H7 (cell line): ENCODE measurements at regions not wholly inside any gene's neighbourhood (a gene's known extent, or its start where the extent isn't known, plus 50 kb on each side); places are given as distances from the start of the nearest gene placed in this dataset.
"Not testable (repeated sequence)": the region's sequence is repeated elsewhere in the genome, so short reads cannot be mapped to it uniquely, and the experiment has no call there.

ENCODE experiments used
- DNase-seq: peaks from one replicate; pipeline ENCODE4 v3.0.0; 2012
- H3K27me3 ChIP-seq: 2 replicates; pipeline ENCODE4 v1.6.0; 2011; ENCODE audit warnings: mild to moderate bottlenecking, low read length; ENCODE audit not compliant: control insufficient read depth, insufficient read depth
- H3K36me3 ChIP-seq: replicated peaks from 2 replicates; pipeline ENCODE4 v1.5.1; 2011; ENCODE audit warnings: low read length; ENCODE audit not compliant: control insufficient read depth, insufficient read depth
- H3K4me3 ChIP-seq: 2 replicates; pipeline ENCODE4 v1.5.1; 2011; ENCODE audit warnings: low read depth, mild to moderate bottlenecking, control low read depth, low read length, moderate library complexity; ENCODE audit not compliant: insufficient read depth

GRCh38 chr2:210818473-210818872, 262.1 kb downstream of the CPS1 start:
- Histone ChIP-seq H3K27me3 (no peaks in the 10 kb centered on the region), H3K4me3 (no peak overlapping the region), H3K36me3 (no peaks in the 10 kb centered on the region)
- no peak for DNase-seq

- Histone ChIP-seq H3K4me3 (no peak overlapping the region), H3K36me3 (no peaks in the 10 kb centered on the region), H3K27me3 (no peaks in the 10 kb centered on the region)
- DNase-seq, result no peak
These were observed 277.0 kb downstream of the CPS1 start for GRCh38 chr2:210833403-210833802.

DNA sequence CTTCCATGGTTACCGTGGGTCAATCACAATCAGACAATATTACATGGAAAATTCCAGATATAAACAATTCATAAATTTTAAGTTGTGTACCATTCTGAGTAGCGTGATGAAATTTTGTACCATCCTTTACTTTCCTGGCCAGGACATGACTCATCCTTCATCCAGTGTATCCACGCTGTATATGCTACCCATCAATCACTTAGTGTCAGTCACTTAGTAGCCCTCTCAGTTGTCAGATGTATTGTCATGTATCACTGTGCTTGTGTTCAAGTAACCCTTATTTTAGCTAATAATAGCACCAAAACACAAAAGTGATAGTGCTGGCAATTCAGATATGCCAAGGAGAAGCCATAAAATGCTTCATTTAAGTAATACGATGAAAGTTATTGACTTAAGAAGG, 282.6 kb downstream of the CPS1 start:
- H3K36me3 ChIP-seq, result no peaks in the 10 kb centered on the region
- no peak overlapping the region for H3K4me3 ChIP-seq
- no peak for DNase-seq
- H3K27me3 ChIP-seq, result no peaks in the 10 kb centered on the region

DNA sequence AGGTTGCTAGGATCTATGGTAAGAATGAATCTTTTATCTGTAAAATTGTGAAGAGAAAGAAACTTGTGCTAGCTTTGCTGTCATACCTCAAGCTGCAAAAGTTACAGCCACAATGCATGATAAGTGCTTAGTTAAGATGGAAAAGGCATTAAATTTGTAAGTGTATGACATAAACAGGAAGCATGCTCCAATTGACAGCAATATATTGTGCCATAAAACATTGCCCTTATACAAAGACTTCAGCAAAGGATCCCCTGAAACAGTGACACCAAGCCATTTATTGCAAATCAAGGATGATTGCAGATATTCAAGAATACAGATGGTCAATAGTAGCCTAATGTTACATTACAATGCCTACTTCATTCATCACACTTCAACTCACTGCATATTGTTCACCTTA, 283.1 kb downstream of the CPS1 start:
- no peak for DNase-seq
- H3K27me3 ChIP-seq, result no peaks in the 10 kb centered on the region
- H3K36me3 ChIP-seq, result no peaks in the 10 kb centered on the region
- H3K4me3 ChIP-seq, result no peak overlapping the region

DNA sequence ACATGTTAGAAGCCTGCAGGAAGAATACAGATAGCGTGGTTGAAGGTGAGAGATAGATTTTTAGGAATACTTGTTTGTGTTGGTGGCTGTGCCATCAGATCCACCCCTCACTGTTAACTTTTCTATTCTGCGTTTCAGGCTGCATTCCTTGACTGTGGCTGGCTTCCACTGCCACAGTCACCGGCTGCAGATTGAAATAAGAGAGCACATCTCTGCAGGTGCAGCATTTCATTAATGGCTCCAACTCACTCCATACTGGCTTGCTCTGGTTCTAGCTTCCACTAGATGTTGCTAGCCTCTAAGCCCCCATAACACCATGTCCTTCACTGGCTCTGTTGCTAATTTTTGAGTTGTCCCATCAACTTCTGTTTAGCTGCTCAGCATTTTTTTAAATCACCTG, 286.5 kb downstream of the CPS1 start:
- Histone ChIP-seq H3K4me3 (no peak overlapping the region), H3K36me3 (no peaks in the 10 kb centered on the region)
- no peak for DNase-seq

DNA sequence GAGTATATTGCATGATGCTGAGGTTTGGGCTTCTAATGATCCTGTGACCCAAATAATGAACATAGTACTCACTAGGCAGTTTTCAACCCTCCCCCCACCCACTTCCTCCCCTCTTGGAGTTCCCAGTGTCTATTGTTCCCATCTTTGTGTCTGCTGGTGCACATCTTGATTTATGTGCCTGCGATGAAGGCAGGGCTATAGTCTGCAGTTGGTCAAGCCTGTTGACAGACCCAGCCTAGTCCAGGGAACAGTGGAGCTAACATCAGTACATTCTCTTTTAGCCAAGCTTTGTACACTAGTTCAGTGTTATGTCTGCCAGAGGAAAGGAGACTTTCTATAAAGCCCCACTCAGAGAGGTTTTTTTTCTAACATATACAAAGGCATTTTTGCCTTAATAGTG, 287.6 kb downstream of the CPS1 start:
- no peak for DNase-seq
- H3K36me3 ChIP-seq, result no peaks in the 10 kb centered on the region

More for the DNA sequence above, 286.5 kb downstream of the CPS1 start:
- no peaks in the 10 kb centered on the region for H3K27me3 ChIP-seq

DNA sequence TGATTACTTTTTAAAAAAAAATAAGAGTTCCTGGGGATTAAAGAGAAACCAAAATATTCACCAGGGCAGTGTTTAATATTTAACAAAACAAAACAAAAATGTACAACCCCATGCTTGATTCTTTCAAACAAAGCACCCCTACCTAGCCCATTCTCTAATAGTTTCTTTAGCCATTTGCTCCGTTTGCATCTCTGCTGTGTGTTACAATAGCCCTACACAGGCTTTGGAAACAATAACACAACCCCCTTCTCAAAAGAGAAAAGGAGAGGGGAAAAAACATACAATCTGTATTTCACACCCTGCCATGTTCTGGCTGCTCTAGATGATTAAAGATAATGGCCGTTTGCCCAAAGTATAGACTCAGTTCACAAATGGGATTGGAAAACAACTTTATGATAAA, 302.9 kb downstream of the CPS1 start:
- DNase-seq, result no peak
- Histone ChIP-seq H3K27me3 (no peaks in the 10 kb centered on the region), H3K36me3 (no peaks in the 10 kb centered on the region), H3K4me3 (no peak overlapping the region)

More for the DNA sequence above, 287.6 kb downstream of the CPS1 start:
- no peak overlapping the region for H3K4me3 ChIP-seq
- no peaks in the 10 kb centered on the region for H3K27me3 ChIP-seq

DNA sequence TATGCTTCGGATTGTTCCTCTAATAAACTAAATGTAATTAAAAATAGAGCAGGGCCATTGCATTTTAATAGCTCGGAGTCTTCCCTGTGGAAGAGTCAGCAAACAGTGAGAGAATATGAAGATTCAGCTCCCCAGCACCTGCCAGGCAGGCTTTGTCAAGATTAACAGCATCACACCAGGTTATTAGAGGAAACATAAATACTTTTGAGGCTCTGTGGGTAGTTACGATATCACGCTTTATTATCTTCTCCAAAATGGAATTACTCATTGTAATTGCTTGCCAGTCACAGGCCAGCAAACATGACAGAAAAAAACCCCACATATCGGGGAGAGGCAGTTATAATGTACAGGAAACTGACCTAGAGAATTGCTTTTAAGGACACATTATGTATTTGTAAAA, 303.9 kb downstream of the CPS1 start:
- no peaks in the 10 kb centered on the region for H3K36me3 ChIP-seq
- no peaks in the 10 kb centered on the region for H3K27me3 ChIP-seq

DNA sequence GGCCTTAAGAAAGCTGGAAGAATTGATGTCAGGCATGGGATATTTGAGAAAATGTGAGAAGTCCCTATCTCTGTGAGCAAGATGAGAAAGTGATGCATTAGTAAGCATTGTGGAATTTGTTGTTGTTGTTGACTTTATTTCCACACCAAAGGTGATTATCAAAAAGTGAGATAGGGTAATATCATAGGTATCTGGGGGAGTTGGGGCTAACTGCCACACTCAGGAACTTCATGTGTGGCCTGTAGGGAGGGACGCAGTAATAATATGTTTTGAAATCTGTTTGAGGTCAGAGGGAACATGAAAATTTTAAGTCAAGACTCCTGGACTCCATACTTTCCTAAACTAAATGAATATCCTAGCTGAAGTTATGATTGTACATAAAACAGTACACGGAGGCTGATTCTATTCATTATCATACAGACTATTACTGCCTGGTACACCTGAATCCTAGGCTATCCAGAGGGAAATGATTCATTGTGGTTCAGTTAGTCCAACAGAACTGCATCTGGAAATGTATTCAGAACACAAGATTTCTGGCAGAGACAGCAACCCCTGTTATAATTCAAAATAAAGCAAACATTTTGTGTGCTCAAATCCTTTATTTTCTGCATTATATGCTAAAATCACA, 304.8 kb downstream of the CPS1 start:
- no peak for DNase-seq
- Histone ChIP-seq H3K4me3 (no peak overlapping the region), H3K36me3 (no peaks in the 10 kb centered on the region)

More for the DNA sequence above, 303.9 kb downstream of the CPS1 start:
- no peak overlapping the region for H3K4me3 ChIP-seq
- no peak for DNase-seq

GRCh38 chr2:210862283-210863065, 306.1 kb downstream of the CPS1 start:
- Histone ChIP-seq H3K27me3 (no peaks in the 10 kb centered on the region), H3K4me3 (no peak overlapping the region), H3K36me3 (no peaks in the 10 kb centered on the region)
- no peak for DNase-seq

More for the DNA sequence above, 304.8 kb downstream of the CPS1 start:
- H3K27me3 ChIP-seq, result no peaks in the 10 kb centered on the region

DNA sequence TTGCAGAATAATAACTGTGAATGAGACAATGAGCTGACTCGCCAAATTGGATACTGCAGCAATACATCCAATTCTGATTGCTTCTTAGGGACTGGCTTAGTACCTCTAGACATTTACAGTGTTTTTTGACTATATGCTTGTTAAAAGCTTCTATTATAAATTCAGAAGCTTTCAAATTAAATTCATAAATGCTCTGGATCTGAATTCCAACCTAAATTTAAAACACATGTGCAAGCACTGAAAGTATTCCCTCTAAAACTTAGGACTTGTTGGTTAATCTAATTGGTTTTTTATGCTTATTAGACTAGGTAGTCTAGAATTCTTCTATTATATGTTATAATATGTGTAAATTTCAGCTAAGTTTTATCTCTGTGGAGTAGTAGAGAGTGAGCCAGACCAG, 306.9 kb downstream of the CPS1 start:
- no peak overlapping the region for H3K4me3 ChIP-seq
- DNase-seq, result no peak
- H3K36me3 ChIP-seq, result no peaks in the 10 kb centered on the region
- no peaks in the 10 kb centered on the region for H3K27me3 ChIP-seq

DNA sequence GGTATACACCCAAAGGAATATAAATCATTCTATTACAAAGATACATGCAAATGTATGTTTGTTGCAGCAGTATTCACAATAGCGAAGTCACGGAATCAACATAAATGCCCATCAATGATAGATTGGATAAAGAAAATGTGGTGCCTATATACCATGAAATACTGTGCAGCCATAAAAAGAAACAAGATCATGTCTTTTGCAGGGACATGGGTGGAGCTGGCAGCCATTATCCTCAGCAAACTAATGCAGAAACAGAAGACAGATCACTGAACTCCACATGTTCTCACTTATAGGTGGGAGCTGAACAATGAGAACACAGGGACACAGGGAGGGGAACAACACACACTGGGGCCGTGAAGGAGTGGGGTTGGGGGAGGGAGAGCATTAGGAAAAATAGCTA, 315.2 kb downstream of the CPS1 start:
- not testable (repeated sequence) for H3K27me3 ChIP-seq, DNase-seq, H3K4me3 ChIP-seq, H3K36me3 ChIP-seq

- Histone ChIP-seq H3K27me3 (no peaks in the 10 kb centered on the region), H3K36me3 (no peaks in the 10 kb centered on the region), H3K4me3 (no peak overlapping the region)
- no peak for DNase-seq
These were observed 317.2 kb downstream of the CPS1 start for GRCh38 chr2:210873631-210874030.

DNA sequence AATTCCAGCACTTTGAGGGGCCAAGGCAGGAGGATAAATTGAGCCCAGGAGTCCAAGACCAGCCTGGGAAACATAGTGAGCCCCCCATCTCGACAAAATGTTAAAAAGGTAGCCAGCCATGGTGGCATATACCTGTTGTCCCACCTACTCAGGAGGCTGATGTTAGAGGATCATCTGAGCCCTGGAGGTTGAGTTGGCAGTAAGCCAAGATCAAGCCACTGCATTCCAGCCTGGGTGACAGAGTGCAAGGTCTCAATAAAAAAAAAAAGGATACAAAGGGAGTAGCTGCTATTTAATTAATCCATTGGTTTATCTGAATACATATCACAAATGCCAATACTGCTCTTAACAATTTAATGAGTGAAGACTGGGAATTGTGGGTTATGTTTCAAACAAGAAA, 327.8 kb downstream of the CPS1 start:
- no peaks in the 10 kb centered on the region for H3K27me3 ChIP-seq
- no peaks in the 10 kb centered on the region for H3K36me3 ChIP-seq
- DNase-seq, result no peak
- no peak overlapping the region for H3K4me3 ChIP-seq

- no peak for DNase-seq
- no peaks in the 10 kb centered on the region for H3K27me3 ChIP-seq
- H3K36me3 ChIP-seq, result no peaks in the 10 kb centered on the region
- H3K4me3 ChIP-seq, result no peak overlapping the region
These were observed 331.6 kb downstream of the CPS1 start for GRCh38 chr2:210888035-210888434.
